MCF 10A (cell line): ENCODE measurements at regions not wholly inside any gene's neighbourhood (a gene's known extent, or its start where the extent isn't known, plus 50 kb on each side); places are given as distances from the start of the nearest gene placed in this dataset.

Source experiments
- BruUV-seq: library from RNA; stranded (reverse); fragments of 400-500 nt; replicated peaks from 2 replicates; lab custom pipeline; 2021; lab: Mats Ljungman, UMichigan
- CTCF ChIA-PET: fragments of 300-600 bp; sonication (Branson Sonifier 250); formaldehyde crosslinking; extraction: SDS; loops from one replicate; lab custom pipeline; 2021; ENCODE audit warnings: antibody characterized with exemption, inconsistent platforms; lab: Yijun Ruan, JAX
- POLR2A ChIA-PET: fragments of 300-600, 350-650 bp; sonication (Branson Sonifier 250); formaldehyde crosslinking; extraction: SDS; loops from one replicate; lab custom pipeline; 2020; ENCODE audit warnings: antibody characterized with exemption, inconsistent platforms; lab: Yijun Ruan, JAX
- DNase-seq: peaks from one replicate; pipeline ENCODE4 v3.0.0-alpha.2; 2018; ENCODE audit not compliant: unreplicated experiment
- H3K27ac Mint-ChIP-seq: one replicate; pipeline ENCODE4 v1.8.0; 2022; ENCODE audit warnings: mild to moderate bottlenecking, low read depth, mixed read lengths; ENCODE audit not compliant: unreplicated experiment
- H3K27me3 Mint-ChIP-seq: one replicate; pipeline ENCODE4 v1.8.0; 2022; ENCODE audit warnings: mixed read lengths; ENCODE audit not compliant: insufficient read depth, unreplicated experiment
- H3K36me3 Mint-ChIP-seq: one replicate; pipeline ENCODE4 v1.8.0; 2022; ENCODE audit warnings: mild to moderate bottlenecking, moderate library complexity, mixed read lengths; ENCODE audit not compliant: insufficient read depth, unreplicated experiment
- H3K4me1 Mint-ChIP-seq: one replicate; pipeline ENCODE4 v1.8.0; 2022; ENCODE audit warnings: mixed read lengths; ENCODE audit not compliant: insufficient read depth, unreplicated experiment
- H3K4me3 Mint-ChIP-seq: one replicate; pipeline ENCODE4 v1.8.0; 2022; ENCODE audit warnings: mild to moderate bottlenecking, moderate library complexity, mixed read lengths; ENCODE audit not compliant: unreplicated experiment
- H3K9me3 Mint-ChIP-seq: one replicate; pipeline ENCODE4 v1.8.0; 2022; ENCODE audit warnings: mixed read lengths; ENCODE audit not compliant: unreplicated experiment
- CTCF ChIP-seq: fragments of 200-600 bp; IDR thresholded peaks from one replicate; pipeline ENCODE4 v1.8.0; 2022; ENCODE audit warnings: antibody characterized with exemption, mild to moderate bottlenecking; ENCODE audit not compliant: unreplicated experiment
- intact Hi-C: fragments of 100-400 bp; cut with micrococcal nuclease; formaldehyde crosslinking; loops from 2 replicates; pipeline ENCODE4 v1.14.1; 2022

GRCh38 chr16:87549627-87550494, 52.4 kb upstream of the JPH3 start:
- CTCF ChIA-PET = interaction anchor here (0.6 to 4.0 kb wide), 8 partner anchors 11 to 151 kb away, joined by 3 to 40 read pairs (median 4); no protein-coding TSS in a partner anchor
- intact Hi-C loops = loop anchor here (1.0 to 10.0 kb wide), 3 partner anchors 55 to 133 kb away; partner anchors contain the start of gene ZCCHC14
- POLR2A ChIA-PET = no interaction called here
- Mint-ChIP-seq H3K4me1 (peaks cover 7% of the 10 kb centered on the region), H3K9me3 (no peaks in the 10 kb centered on the region), H3K27me3 (peaks cover 21% of the 10 kb centered on the region), H3K4me3 (no peak overlapping the region), H3K36me3 (no peaks in the 10 kb centered on the region), H3K27ac (no peak overlapping the region)
- TF ChIP-seq CTCF = no peak
- BruUV-seq = no TSS peak
- DNase-seq = no peak

- no TSS peak for BruUV-seq
- intact Hi-C loops = no loop called here
These were observed 54.3 kb upstream of the JPH3 start for GRCh38 chr16:87548046-87548445.

DNA sequence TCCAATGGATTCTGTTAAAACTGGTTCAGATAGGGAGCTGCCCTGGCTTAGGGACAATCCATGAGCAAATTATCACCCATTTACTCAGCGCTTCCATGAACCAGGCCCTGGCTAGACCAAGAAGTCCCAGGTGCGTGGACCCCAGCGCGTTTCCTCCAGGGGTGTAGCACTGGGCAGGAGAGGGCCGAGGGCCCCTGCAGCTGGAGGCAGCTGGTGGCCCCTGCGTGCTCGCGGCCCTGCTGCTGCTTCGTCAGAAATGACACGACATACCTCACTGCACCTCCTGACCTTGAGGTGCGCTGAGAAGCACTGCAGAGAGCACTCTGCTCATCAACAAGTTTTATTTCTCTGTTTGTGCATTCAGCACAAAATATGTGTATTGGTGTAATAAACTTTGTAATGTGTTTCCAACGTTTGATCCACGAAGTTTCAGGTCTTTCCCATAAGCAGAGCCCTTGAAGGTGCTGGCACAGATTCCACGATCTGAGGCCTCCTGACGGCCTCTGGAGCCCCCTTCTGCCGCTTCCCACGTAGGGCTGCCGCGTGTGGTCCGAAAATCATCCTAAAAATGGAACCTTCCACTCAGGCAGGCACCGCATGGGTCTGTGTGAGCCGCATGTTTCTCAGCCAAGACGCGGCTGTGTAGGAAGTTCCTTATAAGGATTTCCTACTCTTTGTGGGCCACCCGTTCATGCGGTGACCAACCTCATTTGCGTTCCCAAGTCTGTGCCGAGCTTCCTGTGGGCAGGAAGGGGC, 50.8 kb upstream of the ZCCHC14 start:
- BruUV-seq = no TSS peak
- TF ChIP-seq CTCF = no peak
- Mint-ChIP-seq H3K9me3 (no peaks in the 10 kb centered on the region), H3K27ac (no peak overlapping the region), H3K36me3 (no peaks in the 10 kb centered on the region), H3K4me1 (no peaks in the 10 kb centered on the region), H3K27me3 (peaks cover 23% of the 10 kb centered on the region), H3K4me3 (no peak overlapping the region)
- CTCF ChIA-PET = interaction anchor here (0.5 to 2.0 kb wide), 3 partner anchors 91 to 1511 kb away, joined by 3 to 10 read pairs (median 3); no protein-coding TSS in a partner anchor
- DNase-seq = no peak
- POLR2A ChIA-PET = no interaction called here
- intact Hi-C loops = no loop called here

More at GRCh38 chr16:87548046-87548445, 54.3 kb upstream of the JPH3 start:
- H3K36me3 Mint-ChIP-seq = no peaks in the 10 kb centered on the region
- H3K9me3 Mint-ChIP-seq = no peaks in the 10 kb centered on the region
- H3K27ac Mint-ChIP-seq = no peak overlapping the region
- H3K4me1 Mint-ChIP-seq = peaks cover 5% of the 10 kb centered on the region
- POLR2A ChIA-PET = no interaction called here
- H3K27me3 Mint-ChIP-seq = peaks cover 21% of the 10 kb centered on the region
- no peak for TF ChIP-seq CTCF
- no peak overlapping the region for H3K4me3 Mint-ChIP-seq
- no peak for DNase-seq
- CTCF ChIA-PET = interaction anchor here (0.6 to 1.9 kb wide), 2 partner anchors 87 to 88 kb away, joined by 3 to 8 read pairs; no protein-coding TSS in a partner anchor
